ENCODE measurements at regions not wholly inside any gene's neighbourhood (a gene's known extent, or its start where the extent isn't known, plus 50 kb on each side); places are given as distances from the start of the nearest gene placed in this dataset.

GRCh38 chr13:64202517-64202916 lies 2786.9 kb upstream of the PCDH20 start:
- Histone ChIP-seq H3K27ac (ENCODE audit: low read depth, low read length) (no peak overlapping the region), H3K4me3 (ENCODE audit: low read depth, low read length) (no peak overlapping the region), H3K9me3 (ENCODE audit: control insufficient read depth, insufficient read depth, low read depth, low read length) (peaks cover 5% of the 10 kb centered on the region; the same call in 1 of the 2 replicates), H3K4me1 (ENCODE audit: control insufficient read depth, insufficient read depth, low read length) (no peaks in the 10 kb centered on the region), H3K9ac (ENCODE audit: low read length) (no peak overlapping the region), H3K36me3 (ENCODE audit: control insufficient read depth, insufficient read depth, low read length) (no peaks in the 10 kb centered on the region), H3K27me3 (ENCODE audit: control insufficient read depth, insufficient read depth, low read length) (no peaks in the 10 kb centered on the region)

- no peaks in the 10 kb centered on the region for H3K36me3 ChIP-seq (ENCODE audit: control insufficient read depth, insufficient read depth, low read length)
- H3K27ac ChIP-seq (ENCODE audit: low read depth, low read length), result no peak overlapping the region
- H3K9ac ChIP-seq (ENCODE audit: low read length), result no peak overlapping the region
- H3K4me1 ChIP-seq (ENCODE audit: control insufficient read depth, insufficient read depth, low read length), result no peaks in the 10 kb centered on the region
- H3K9me3 ChIP-seq (ENCODE audit: control insufficient read depth, insufficient read depth, low read depth, low read length), result no peaks in the 10 kb centered on the region
- H3K4me3 ChIP-seq (ENCODE audit: low read depth, low read length), result no peak overlapping the region
- H3K27me3 ChIP-seq (ENCODE audit: control insufficient read depth, insufficient read depth, low read length), result no peaks in the 10 kb centered on the region
Observed at GRCh38 chr13:64197232-64197631, 2781.6 kb upstream of the PCDH20 start.

DNA sequence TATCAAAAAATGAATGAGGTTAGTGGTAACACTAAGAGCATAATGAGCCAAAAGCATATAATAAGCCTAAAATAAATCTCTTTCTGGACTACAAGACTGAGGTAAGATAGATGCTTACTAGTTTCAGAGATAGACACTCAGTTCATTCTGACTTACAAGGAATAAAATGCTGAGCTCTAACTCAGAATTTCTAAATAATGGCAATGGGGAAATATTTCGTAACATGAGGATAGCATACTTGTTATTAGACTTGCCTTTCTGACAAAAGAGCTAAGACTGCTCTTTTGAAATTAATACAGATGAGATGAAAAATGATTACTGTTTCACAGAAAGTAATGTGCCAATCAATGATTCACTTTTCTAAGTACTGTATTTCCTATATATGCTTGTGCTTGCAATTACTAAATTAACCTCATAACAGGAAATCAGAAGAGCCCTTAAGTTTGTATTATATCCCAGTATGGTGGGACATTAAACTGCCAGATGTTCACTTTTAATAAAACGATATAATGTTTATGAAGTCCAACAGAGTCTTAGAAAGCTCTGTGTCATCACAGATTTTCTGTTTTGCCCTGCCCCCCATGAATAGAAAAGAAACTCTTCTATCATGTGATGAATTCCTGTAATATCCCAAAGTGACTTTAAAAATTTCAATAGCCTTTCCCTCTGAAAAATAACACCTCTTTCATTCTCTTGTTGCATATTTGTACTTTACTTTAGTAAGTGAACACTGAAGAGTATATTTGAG lies 2771.0 kb upstream of the PCDH20 start:
- Histone ChIP-seq H3K4me3 (ENCODE audit: low read depth, low read length) (no peak overlapping the region), H3K27me3 (ENCODE audit: control insufficient read depth, insufficient read depth, low read length) (no peaks in the 10 kb centered on the region), H3K9me3 (ENCODE audit: control insufficient read depth, insufficient read depth, low read depth, low read length) (no peaks in the 10 kb centered on the region), H3K4me1 (ENCODE audit: control insufficient read depth, insufficient read depth, low read length) (no peaks in the 10 kb centered on the region), H3K36me3 (ENCODE audit: control insufficient read depth, insufficient read depth, low read length) (no peaks in the 10 kb centered on the region), H3K9ac (ENCODE audit: low read length) (no peak overlapping the region), H3K27ac (ENCODE audit: low read depth, low read length) (no peak overlapping the region)

DNA sequence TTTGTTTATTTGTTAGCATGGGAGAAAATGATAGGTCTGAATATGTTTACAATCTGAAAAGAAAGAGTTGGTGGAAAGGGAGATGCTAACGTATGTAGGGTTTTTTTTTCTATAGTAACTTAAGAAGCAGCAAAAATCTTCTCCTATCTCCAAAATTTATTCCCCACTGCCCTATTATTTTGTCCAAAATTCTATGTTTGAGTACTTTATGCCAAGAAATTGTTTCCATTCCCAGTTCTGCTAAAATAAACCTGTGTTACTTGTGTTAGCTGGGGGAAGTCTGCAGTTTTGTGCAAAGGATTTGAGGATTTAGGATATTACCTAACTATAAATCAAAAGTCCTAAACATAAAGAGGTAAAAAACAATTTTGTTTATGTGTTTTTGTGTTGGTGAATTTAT lies 2770.4 kb upstream of the PCDH20 start:
- no peak overlapping the region for H3K27ac ChIP-seq (ENCODE audit: low read depth, low read length)
- H3K27me3 ChIP-seq (ENCODE audit: control insufficient read depth, insufficient read depth, low read length), result no peaks in the 10 kb centered on the region
- no peaks in the 10 kb centered on the region for H3K36me3 ChIP-seq (ENCODE audit: control insufficient read depth, insufficient read depth, low read length)

DNA sequence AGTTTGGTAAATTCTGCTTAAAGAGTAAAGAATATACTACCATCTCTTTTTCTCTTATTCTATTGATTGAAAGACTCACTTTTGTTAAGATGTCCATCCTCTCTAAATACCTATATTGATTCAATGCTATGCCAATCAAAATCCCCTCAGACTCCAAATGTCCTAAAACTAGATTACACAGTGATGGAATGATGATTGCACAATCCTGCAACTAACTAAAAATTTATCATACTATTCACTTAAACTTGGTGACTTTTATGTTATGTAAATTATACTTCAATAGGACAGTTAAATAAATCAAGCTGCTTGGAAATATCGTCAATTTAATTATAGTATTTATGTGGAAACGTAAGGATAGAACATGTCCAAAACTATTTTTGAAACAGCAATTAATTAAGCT lies 2765.1 kb upstream of the PCDH20 start:
- no peaks in the 10 kb centered on the region for H3K36me3 ChIP-seq (ENCODE audit: control insufficient read depth, insufficient read depth, low read length)
- H3K27ac ChIP-seq (ENCODE audit: low read depth, low read length), result no peak overlapping the region
- no peak overlapping the region for H3K9ac ChIP-seq (ENCODE audit: low read length)
- H3K4me1 ChIP-seq (ENCODE audit: control insufficient read depth, insufficient read depth, low read length), result no peaks in the 10 kb centered on the region
- H3K9me3 ChIP-seq (ENCODE audit: control insufficient read depth, insufficient read depth, low read depth, low read length), result no peaks in the 10 kb centered on the region
- no peak overlapping the region for H3K4me3 ChIP-seq (ENCODE audit: low read depth, low read length)
- H3K27me3 ChIP-seq (ENCODE audit: control insufficient read depth, insufficient read depth, low read length), result no peaks in the 10 kb centered on the region

More for the DNA sequence above, 2770.4 kb upstream of the PCDH20 start:
- Histone ChIP-seq H3K4me3 (ENCODE audit: low read depth, low read length) (no peak overlapping the region), H3K4me1 (ENCODE audit: control insufficient read depth, insufficient read depth, low read length) (no peaks in the 10 kb centered on the region), H3K9ac (ENCODE audit: low read length) (no peak overlapping the region), H3K9me3 (ENCODE audit: control insufficient read depth, insufficient read depth, low read depth, low read length) (no peaks in the 10 kb centered on the region)

DNA sequence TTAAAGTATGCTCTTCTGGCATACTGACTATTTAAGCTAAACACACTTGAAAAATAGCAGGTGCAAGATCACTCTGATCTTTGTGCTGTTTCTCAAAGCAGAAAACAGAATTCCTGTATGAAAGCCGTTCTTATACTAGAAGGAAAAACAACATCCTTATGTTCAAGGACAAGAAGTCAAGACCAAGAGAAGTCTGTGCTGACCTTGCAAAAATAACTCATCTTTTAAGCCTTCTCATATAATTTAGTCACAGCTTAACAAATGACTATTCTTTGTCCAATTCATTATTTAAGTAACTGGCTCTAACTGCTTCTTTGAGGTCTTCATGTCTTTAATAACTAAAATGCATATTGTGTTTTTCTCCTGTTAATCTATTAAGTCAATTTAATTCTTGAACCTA lies 2750.2 kb upstream of the PCDH20 start:
- no peak overlapping the region for H3K27ac ChIP-seq (ENCODE audit: low read depth, low read length)
- no peaks in the 10 kb centered on the region for H3K27me3 ChIP-seq (ENCODE audit: control insufficient read depth, insufficient read depth, low read length)

DNA sequence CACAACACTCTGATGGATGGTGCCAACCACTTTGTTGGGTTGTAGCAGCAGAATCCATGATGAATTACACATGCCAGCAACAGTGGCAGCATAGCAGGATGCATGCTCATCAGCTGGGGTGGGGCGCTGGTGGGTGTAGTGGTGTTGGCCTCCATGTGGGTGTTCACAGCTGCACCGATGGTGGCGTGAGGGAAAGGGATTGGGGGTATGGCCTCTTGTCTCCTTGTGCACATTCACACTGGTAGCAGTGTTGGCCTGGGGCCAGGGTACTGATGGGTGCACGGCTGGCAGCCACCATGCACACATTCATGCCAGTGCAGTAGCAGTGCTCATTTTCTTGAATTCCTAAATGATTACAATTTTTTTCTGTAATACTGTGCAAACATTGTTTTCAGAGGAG lies 2748.8 kb upstream of the PCDH20 start:
- Histone ChIP-seq H3K4me1 (ENCODE audit: control insufficient read depth, insufficient read depth, low read length) (no peaks in the 10 kb centered on the region), H3K9ac (ENCODE audit: low read length) (no peak overlapping the region), H3K27me3 (ENCODE audit: control insufficient read depth, insufficient read depth, low read length) (no peaks in the 10 kb centered on the region), H3K4me3 (ENCODE audit: low read depth, low read length) (no peak overlapping the region), H3K36me3 (ENCODE audit: control insufficient read depth, insufficient read depth, low read length) (no peaks in the 10 kb centered on the region), H3K9me3 (ENCODE audit: control insufficient read depth, insufficient read depth, low read depth, low read length) (no peaks in the 10 kb centered on the region), H3K27ac (ENCODE audit: low read depth, low read length) (no peak overlapping the region)

More for the DNA sequence above, 2750.2 kb upstream of the PCDH20 start:
- H3K36me3 ChIP-seq (ENCODE audit: control insufficient read depth, insufficient read depth, low read length), result no peaks in the 10 kb centered on the region
- H3K9me3 ChIP-seq (ENCODE audit: control insufficient read depth, insufficient read depth, low read depth, low read length), result no peaks in the 10 kb centered on the region
- no peaks in the 10 kb centered on the region for H3K4me1 ChIP-seq (ENCODE audit: control insufficient read depth, insufficient read depth, low read length)
- no peak overlapping the region for H3K9ac ChIP-seq (ENCODE audit: low read length)
- no peak overlapping the region for H3K4me3 ChIP-seq (ENCODE audit: low read depth, low read length)

DNA sequence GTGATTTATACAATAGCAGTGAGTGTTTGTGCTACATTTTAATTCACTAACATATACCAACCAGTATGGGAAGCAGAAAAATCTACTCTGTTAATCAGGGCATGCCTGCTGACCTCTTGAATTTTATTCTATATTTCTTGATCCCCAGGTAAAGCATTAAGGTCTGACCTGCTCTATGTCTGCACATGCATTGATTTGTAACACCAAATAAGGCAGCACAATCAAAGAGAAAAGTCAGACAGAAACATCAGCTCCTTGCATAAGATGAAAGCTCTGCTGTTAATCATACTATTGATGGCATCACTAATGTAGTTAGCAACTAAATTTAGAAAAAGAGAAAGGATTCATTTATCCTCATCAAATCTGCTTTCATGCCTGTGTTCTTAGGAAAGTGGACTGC lies 2744.8 kb upstream of the PCDH20 start:
- H3K27ac ChIP-seq (ENCODE audit: low read depth, low read length), result no peak overlapping the region
- no peaks in the 10 kb centered on the region for H3K4me1 ChIP-seq (ENCODE audit: control insufficient read depth, insufficient read depth, low read length)
- no peak overlapping the region for H3K4me3 ChIP-seq (ENCODE audit: low read depth, low read length)
- no peak overlapping the region for H3K9ac ChIP-seq (ENCODE audit: low read length)
- no peaks in the 10 kb centered on the region for H3K36me3 ChIP-seq (ENCODE audit: control insufficient read depth, insufficient read depth, low read length)
- H3K9me3 ChIP-seq (ENCODE audit: control insufficient read depth, insufficient read depth, low read depth, low read length), result no peaks in the 10 kb centered on the region
- no peaks in the 10 kb centered on the region for H3K27me3 ChIP-seq (ENCODE audit: control insufficient read depth, insufficient read depth, low read length)

GRCh38 chr13:64158908-64159307 lies 2743.3 kb upstream of the PCDH20 start:
- H3K36me3 ChIP-seq (ENCODE audit: control insufficient read depth, insufficient read depth, low read length), result no peaks in the 10 kb centered on the region
- no peak overlapping the region for H3K9ac ChIP-seq (ENCODE audit: low read length)
- no peaks in the 10 kb centered on the region for H3K27me3 ChIP-seq (ENCODE audit: control insufficient read depth, insufficient read depth, low read length)
- H3K4me1 ChIP-seq (ENCODE audit: control insufficient read depth, insufficient read depth, low read length), result no peaks in the 10 kb centered on the region
- no peak overlapping the region for H3K4me3 ChIP-seq (ENCODE audit: low read depth, low read length)
- H3K27ac ChIP-seq (ENCODE audit: low read depth, low read length), result no peak overlapping the region
- H3K9me3 ChIP-seq (ENCODE audit: control insufficient read depth, insufficient read depth, low read depth, low read length), result no peaks in the 10 kb centered on the region

DNA sequence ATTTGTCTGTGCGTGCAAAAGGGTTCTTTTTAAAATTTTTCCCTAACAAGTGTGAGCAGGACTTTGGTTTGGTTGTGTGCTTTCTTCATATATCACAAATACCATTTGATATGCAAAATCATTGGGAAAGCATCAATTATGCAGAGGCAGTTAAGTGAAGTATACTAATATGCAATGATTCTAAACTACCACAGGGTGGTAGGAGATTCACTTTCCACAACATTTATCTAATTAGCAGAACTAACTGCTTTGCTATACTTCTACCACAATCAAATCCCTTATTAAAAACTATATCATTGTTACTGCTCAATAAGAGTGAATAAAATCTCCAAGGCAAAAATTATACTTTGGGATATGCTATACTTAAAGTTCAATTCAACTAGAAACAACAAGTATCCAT lies 2738.9 kb upstream of the PCDH20 start:
- no peak overlapping the region for H3K4me3 ChIP-seq (ENCODE audit: low read depth, low read length)
- H3K9me3 ChIP-seq (ENCODE audit: control insufficient read depth, insufficient read depth, low read depth, low read length), result no peaks in the 10 kb centered on the region
- no peaks in the 10 kb centered on the region for H3K36me3 ChIP-seq (ENCODE audit: control insufficient read depth, insufficient read depth, low read length)
- no peaks in the 10 kb centered on the region for H3K27me3 ChIP-seq (ENCODE audit: control insufficient read depth, insufficient read depth, low read length)
- H3K27ac ChIP-seq (ENCODE audit: low read depth, low read length), result no peak overlapping the region
- H3K9ac ChIP-seq (ENCODE audit: low read length), result no peak overlapping the region
- no peaks in the 10 kb centered on the region for H3K4me1 ChIP-seq (ENCODE audit: control insufficient read depth, insufficient read depth, low read length)

DNA sequence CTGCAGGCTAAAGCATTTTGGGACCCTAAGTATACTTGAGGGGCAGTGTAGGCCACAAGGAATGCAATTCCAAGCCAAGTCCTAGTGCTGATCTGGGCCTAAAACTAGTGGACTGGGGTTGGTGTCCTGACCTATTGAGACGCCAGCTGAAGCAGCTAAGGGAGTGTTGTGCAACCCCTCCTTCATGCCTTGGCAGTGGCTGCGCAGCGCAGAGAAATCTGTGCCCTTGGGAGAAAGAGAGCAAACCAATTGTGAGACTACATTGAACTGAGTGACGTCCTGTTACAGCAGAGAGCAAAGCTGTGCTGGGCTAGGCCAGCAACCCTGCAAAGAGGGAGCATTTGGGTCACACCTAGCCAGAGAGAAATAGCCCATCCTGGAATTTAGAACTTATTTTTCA lies 2715.0 kb upstream of the PCDH20 start:
- no peak overlapping the region for H3K27ac ChIP-seq (ENCODE audit: low read depth, low read length)
- no peak overlapping the region for H3K4me3 ChIP-seq (ENCODE audit: low read depth, low read length)
- H3K36me3 ChIP-seq (ENCODE audit: control insufficient read depth, insufficient read depth, low read length), result no peaks in the 10 kb centered on the region
- no peaks in the 10 kb centered on the region for H3K27me3 ChIP-seq (ENCODE audit: control insufficient read depth, insufficient read depth, low read length)
- H3K9me3 ChIP-seq (ENCODE audit: control insufficient read depth, insufficient read depth, low read depth, low read length), result no peaks in the 10 kb centered on the region
- H3K9ac ChIP-seq (ENCODE audit: low read length), result no peak overlapping the region
- H3K4me1 ChIP-seq (ENCODE audit: control insufficient read depth, insufficient read depth, low read length), result no peaks in the 10 kb centered on the region
